GM23338 (cell line): ENCODE measurements at regions not wholly inside any gene's neighbourhood (a gene's known extent, or its start where the extent isn't known, plus 50 kb on each side); places are given as distances from the start of the nearest gene placed in this dataset.

Source experiments
- ATAC-seq: fragments of 200-7000 bp; cut with Tn5 transposase; 3 replicates; pipeline ENCODE4 v1.9.1; 2020
- DNase-seq: peaks from one replicate; pipeline ENCODE4 v3.0.0-alpha.2; 2015; ENCODE audit warnings: low spot score
- H2AFZ ChIP-seq: fragments of 200-600 bp; sonication (generic); 2 replicates; pipeline ENCODE4 v1.8.0; 2016; ENCODE audit warnings: antibody characterized with exemption, mild to moderate bottlenecking, moderate library complexity
- H3F3A ChIP-seq: fragments of 200-600 bp; sonication (generic); replicated peaks from 2 replicates; pipeline ENCODE4 v1.8.0; 2017; ENCODE audit warnings: antibody characterized with exemption, mixed run types, low read depth
- H3K27ac ChIP-seq: fragments of 200-600 bp; sonication (generic); 2 replicates; pipeline ENCODE4 v1.6.1; 2016; ENCODE audit warnings: low read depth
- H3K27me3 ChIP-seq: fragments of 200-600 bp; sonication (generic); 2 replicates; pipeline ENCODE4 v1.8.0; 2016; ENCODE audit warnings: mild to moderate bottlenecking, mixed run types, moderate library complexity; ENCODE audit not compliant: insufficient read depth
- H3K36me3 ChIP-seq: fragments of 200-600 bp; sonication (generic); 2 replicates; pipeline ENCODE4 v1.8.0; 2016; ENCODE audit warnings: mild to moderate bottlenecking; ENCODE audit not compliant: insufficient read depth
- H3K4me1 ChIP-seq: fragments of 200-600 bp; sonication (generic); 2 replicates; pipeline ENCODE4 v1.8.0; 2016; ENCODE audit warnings: mild to moderate bottlenecking, moderate library complexity; ENCODE audit not compliant: insufficient read depth
- H3K4me2 ChIP-seq: fragments of 200-600 bp; sonication (generic); 2 replicates; pipeline ENCODE4 v1.7.1; 2017; ENCODE audit warnings: mixed run types
- H3K4me3 ChIP-seq: fragments of 200-600 bp; sonication (generic); 2 replicates; pipeline ENCODE4 v1.6.1; 2016; ENCODE audit warnings: mixed run types
- H3K79me2 ChIP-seq: fragments of 200-600 bp; sonication (generic); replicated peaks from 2 replicates; pipeline ENCODE4 v1.8.0; 2017; ENCODE audit warnings: mild to moderate bottlenecking; ENCODE audit not compliant: insufficient read depth
- H3K9me2 ChIP-seq: fragments of 200-600 bp; sonication (generic); 2 replicates; pipeline ENCODE4 v1.8.0; 2017; ENCODE audit not compliant: insufficient read depth
- H4K20me1 ChIP-seq: fragments of 200-600 bp; sonication (generic); replicated peaks from 2 replicates; pipeline ENCODE4 v1.8.0; 2017; ENCODE audit warnings: mild to moderate bottlenecking; ENCODE audit not compliant: insufficient read depth
- H3K27ac Mint-ChIP-seq: 2 replicates; pipeline ENCODE4 v1.8.0; 2020; ENCODE audit warnings: inconsistent platforms, mild to moderate bottlenecking, moderate library complexity, mixed read lengths
- H3K27me3 Mint-ChIP-seq: 3 replicates; pipeline ENCODE4 v1.8.0; 2022; ENCODE audit warnings: low read depth, mild to moderate bottlenecking, moderate library complexity, mixed read lengths, inconsistent platforms; ENCODE audit not compliant: insufficient read depth, poor library complexity
- H3K36me3 Mint-ChIP-seq: 3 replicates; pipeline ENCODE4 v1.8.0; 2021; ENCODE audit warnings: low read depth, mild to moderate bottlenecking, inconsistent platforms, moderate library complexity, mixed read lengths
- H3K4me1 Mint-ChIP-seq: 3 replicates; pipeline ENCODE4 v1.8.0; 2020; ENCODE audit warnings: mild to moderate bottlenecking, inconsistent platforms, mixed read lengths
- H3K4me3 Mint-ChIP-seq: 3 replicates; pipeline ENCODE4 v1.8.0; 2021; ENCODE audit warnings: moderate library complexity, mild to moderate bottlenecking, inconsistent platforms, mixed read lengths
- H3K9me3 Mint-ChIP-seq: 3 replicates; pipeline ENCODE4 v1.8.0; 2020; ENCODE audit warnings: moderate library complexity, mild to moderate bottlenecking, inconsistent platforms, mixed read lengths
- CREB1 ChIP-seq: fragments of 250-450 bp; sonication (Bioruptor Pico); IDR thresholded peaks from 2 replicates; pipeline ENCODE4 v1.5.0; 2020; ENCODE audit warnings: low read depth, mild to moderate bottlenecking, moderate library complexity
- CTCF ChIP-seq, 2 experiments: fragments of 200-600 bp in 1 of 2; sonication (generic) in 1 of 2; conservative IDR thresholded peaks; 2 replicates each; pipeline versions ENCODE4 v1.5.1 to v1.6.1; 2016 to 2017; ENCODE audit warnings: antibody characterized with exemption in 2 of 2, low read depth in 2 of 2, mild to moderate bottlenecking in 2 of 2, moderate library complexity in 1 of 2
- EZH2 ChIP-seq: fragments of 200-600 bp; sonication (generic); IDR thresholded peaks from one replicate; pipeline ENCODE4 v1.8.0; 2017; ENCODE audit warnings: antibody characterized with exemption, mild to moderate bottlenecking, low read depth; ENCODE audit not compliant: unreplicated experiment
- EZH2phosphoT487 ChIP-seq: fragments of 200-600 bp; sonication (generic); IDR thresholded peaks from one replicate; pipeline ENCODE4 v1.8.1; 2018; ENCODE audit warnings: antibody characterized with exemption; ENCODE audit not compliant: unreplicated experiment
- JUNB ChIP-seq: IDR thresholded peaks from one replicate; pipeline ENCODE4 v1.6.1; 2016; ENCODE audit warnings: antibody characterized with exemption; ENCODE audit not compliant: unreplicated experiment
- NANOG ChIP-seq: IDR thresholded peaks from 2 replicates; pipeline ENCODE4 v1.6.1; 2016; ENCODE audit warnings: antibody characterized with exemption, borderline replicate concordance
- POLR2AphosphoS5 ChIP-seq: IDR thresholded peaks from 2 replicates; pipeline ENCODE4 v1.6.1; 2016; ENCODE audit warnings: antibody characterized with exemption, low read depth
- REST ChIP-seq: IDR thresholded peaks from one replicate; pipeline ENCODE4 v1.6.1; 2018; ENCODE audit warnings: antibody characterized with exemption; ENCODE audit not compliant: unreplicated experiment
- STAT1 ChIP-seq: IDR thresholded peaks from one replicate; pipeline ENCODE4 v1.6.1; 2016; ENCODE audit warnings: antibody characterized with exemption; ENCODE audit not compliant: unreplicated experiment
- ZNF331 ChIP-seq: fragments of 250-450 bp; sonication (Bioruptor Pico); IDR thresholded peaks from 2 replicates; pipeline ENCODE4 v1.5.0; 2020; ENCODE audit warnings: low read depth, mild to moderate bottlenecking, moderate library complexity

- TF ChIP-seq ZNF331 (CRISPR knock-in tag): no peak
- TF ChIP-seq CREB1 (CRISPR knock-in tag): no peak
- TF ChIP-seq CTCF (conservative IDR thresholded peaks at IDR 0.05; ENCODE audit: low read depth in 2 of 2): no peak
- TF ChIP-seq POLR2AphosphoS5: no peak
Measured at GRCh38 chr3:154034797-154035330, 86.3 kb upstream of the ARHGEF26 start (continued).

GRCh38 chr3:154040283-154040682, 80.9 kb upstream of the ARHGEF26 start:
- Histone ChIP-seq H3K27me3 (no peaks in the 10 kb centered on the region), H3K4me2 (no peak overlapping the region), H3K27ac (no peak overlapping the region), H3K4me1 (no peaks in the 10 kb centered on the region), H3F3A (no peaks in the 10 kb centered on the region), H4K20me1 (no peaks in the 10 kb centered on the region), H2AFZ (no peak overlapping the region), H3K9me2 (no peaks in the 10 kb centered on the region), H3K79me2 (no peaks in the 10 kb centered on the region), H3K36me3 (no peaks in the 10 kb centered on the region), H3K4me3 (no peak overlapping the region)
- no peak for ATAC-seq
- Mint-ChIP-seq H3K9me3 (no peaks in the 10 kb centered on the region), H3K4me3 (no peak overlapping the region), H3K27ac (no peak overlapping the region), H3K36me3 (no peaks in the 10 kb centered on the region), H3K4me1 (no peaks in the 10 kb centered on the region), H3K27me3 (no peaks in the 10 kb centered on the region)
- DNase-seq: no peak
- no peak for TF ChIP-seq ZNF331 (CRISPR knock-in tag)
- no peak for TF ChIP-seq EZH2
- no peak for TF ChIP-seq CREB1 (CRISPR knock-in tag)
- TF ChIP-seq CTCF (conservative IDR thresholded peaks at IDR 0.05; ENCODE audit: low read depth in 2 of 2): peak; percentile 27 to 30; a peak in 3 of 4 replicates
- TF ChIP-seq STAT1: no peak
- no peak for TF ChIP-seq JUNB

- H3K36me3 ChIP-seq: no peaks in the 10 kb centered on the region
- H3K27me3 Mint-ChIP-seq: no peaks in the 10 kb centered on the region
- H3K4me2 ChIP-seq: no peak overlapping the region
- no peaks in the 10 kb centered on the region for H3K9me2 ChIP-seq
- no peak overlapping the region for H3K4me3 ChIP-seq
- H3K4me3 Mint-ChIP-seq: no peak overlapping the region
- no peaks in the 10 kb centered on the region for H3K36me3 Mint-ChIP-seq
- no peak for TF ChIP-seq POLR2AphosphoS5
- TF ChIP-seq EZH2: no peak
- TF ChIP-seq NANOG: no peak
- no peak for TF ChIP-seq EZH2phosphoT487
- no peak for TF ChIP-seq REST
- no peaks in the 10 kb centered on the region for H4K20me1 ChIP-seq
- H3K27me3 ChIP-seq: no peaks in the 10 kb centered on the region
- no peak overlapping the region for H2AFZ ChIP-seq
- peak overlapping the region; percentile 53; the same call in 1 of the 2 replicates for H3K27ac Mint-ChIP-seq
- H3K79me2 ChIP-seq: no peaks in the 10 kb centered on the region
- H3K27ac ChIP-seq: no peak overlapping the region
- H3K9me3 Mint-ChIP-seq: no peaks in the 10 kb centered on the region
- DNase-seq: no peak
- no peak for ATAC-seq
- H3K4me1 Mint-ChIP-seq: no peaks in the 10 kb centered on the region
- H3F3A ChIP-seq: no peaks in the 10 kb centered on the region
- no peaks in the 10 kb centered on the region for H3K4me1 ChIP-seq
Measured at GRCh38 chr3:154044671-154045070, 76.5 kb upstream of the ARHGEF26 start.
